ENCODE measurements at regions not wholly inside any gene's neighbourhood (a gene's known extent, or its start where the extent isn't known, plus 50 kb on each side); places are given as distances from the start of the nearest gene placed in this dataset.

DNA sequence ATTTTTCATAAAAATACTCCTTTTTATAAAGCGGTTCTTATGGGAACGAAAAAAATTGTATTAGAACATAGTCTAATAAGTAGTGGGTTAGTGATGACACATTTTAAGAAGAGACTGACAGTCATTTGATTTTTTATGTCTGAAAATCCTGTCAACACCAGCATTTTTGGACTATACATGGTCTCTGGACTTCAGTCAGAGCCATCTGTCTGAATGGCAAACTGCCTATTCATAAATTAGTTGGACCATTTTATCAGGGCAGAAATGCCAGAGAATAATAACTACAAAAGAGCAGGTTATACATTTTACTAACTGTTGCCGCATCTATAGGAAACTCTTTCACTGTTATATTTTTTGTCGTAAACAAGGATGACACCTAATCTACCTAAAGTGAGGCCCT lies 437.6 kb downstream of the ZNF804A start:
- intact Hi-C loops (cut with micrococcal nuclease) = no loop called here
- Histone ChIP-seq H3K4me3 (ENCODE audit: insufficient read depth, low read depth, low read length) (no peak overlapping the region), H3K4me1 (ENCODE audit: control insufficient read depth, insufficient read depth, low read length) (no peaks in the 10 kb centered on the region), H3K4me2 (ENCODE audit: low read depth, low read length) (no peak overlapping the region), H4K20me1 (ENCODE audit: insufficient read depth, low read length) (no peaks in the 10 kb centered on the region), H3K36me3 (ENCODE audit: control insufficient read depth, insufficient read depth, low read length) (no peaks in the 10 kb centered on the region), H4K91ac (ENCODE audit: insufficient read depth, low read depth, low read length) (no peak overlapping the region), H3K4ac (ENCODE audit: low read depth, low read length) (no peak overlapping the region), H3K9me1 (ENCODE audit: insufficient read depth, low read length) (no peaks in the 10 kb centered on the region), H3K14ac (replicated peaks; ENCODE audit: low read depth, low read length) (no peak overlapping the region), H2BK120ac (ENCODE audit: low read depth, low read length) (no peak overlapping the region), H3K23ac (ENCODE audit: low read depth, low read length) (no peak overlapping the region), H3K27me3 (ENCODE audit: control insufficient read depth, insufficient read depth, low read length) (no peaks in the 10 kb centered on the region), H2AK9ac (replicated peaks; ENCODE audit: low read depth, low read length, poor library complexity) (no peak overlapping the region), H3K27ac (ENCODE audit: insufficient read depth, low read length) (no peak overlapping the region), H2BK15ac (ENCODE audit: low read depth, low read length) (no peak overlapping the region), H3K9ac (ENCODE audit: low read depth, low read length) (no peak overlapping the region), H3K9me3 (ENCODE audit: control insufficient read depth, insufficient read depth, low read length) (no peaks in the 10 kb centered on the region), H4K8ac (ENCODE audit: low read depth in 2 of 2, low read length in 2 of 2) (no peak overlapping the region), H2BK5ac (ENCODE audit: low read depth, low read length, poor library complexity, severe bottlenecking) (no peak overlapping the region), H3K79me1 (ENCODE audit: low read depth in 1 of 2, low read length in 2 of 2) (no peaks in the 10 kb centered on the region), H4K5ac (ENCODE audit: low read depth, low read length) (no peak overlapping the region), H2BK20ac (ENCODE audit: low read depth, low read length) (no peak overlapping the region), H3K18ac (ENCODE audit: low read depth, low read length) (no peak overlapping the region), H3K56ac (ENCODE audit: extremely low read depth, insufficient read depth, low read length) (no peak overlapping the region), H2AFZ (replicated peaks; ENCODE audit: low read length, poor library complexity) (no peak overlapping the region), H2AK5ac (ENCODE audit: low read depth, low read length) (no peak overlapping the region)
- in situ Hi-C loops (cut with MboI; ENCODE audit: low sequenced_read_pairs) = no loop called here
- ATAC-seq (ENCODE audit: low read depth) = no peak
- BruUV-seq (replicated peaks) = no TSS peak
- dilution Hi-C loops (cut with HindIII; ENCODE audit: low sequenced_read_pairs, unreplicated experiment) = no loop called here
- POLR2A ChIA-PET (ENCODE audit: unreplicated experiment) = no interaction called here
- CTCF ChIA-PET = interaction anchor here (0.6 kb wide), 1 partner anchor 58 kb away, joined by 3 read pairs; no protein-coding TSS in a partner anchor
- no peak for DNase-seq
- TF ChIP-seq, protein P1, sequence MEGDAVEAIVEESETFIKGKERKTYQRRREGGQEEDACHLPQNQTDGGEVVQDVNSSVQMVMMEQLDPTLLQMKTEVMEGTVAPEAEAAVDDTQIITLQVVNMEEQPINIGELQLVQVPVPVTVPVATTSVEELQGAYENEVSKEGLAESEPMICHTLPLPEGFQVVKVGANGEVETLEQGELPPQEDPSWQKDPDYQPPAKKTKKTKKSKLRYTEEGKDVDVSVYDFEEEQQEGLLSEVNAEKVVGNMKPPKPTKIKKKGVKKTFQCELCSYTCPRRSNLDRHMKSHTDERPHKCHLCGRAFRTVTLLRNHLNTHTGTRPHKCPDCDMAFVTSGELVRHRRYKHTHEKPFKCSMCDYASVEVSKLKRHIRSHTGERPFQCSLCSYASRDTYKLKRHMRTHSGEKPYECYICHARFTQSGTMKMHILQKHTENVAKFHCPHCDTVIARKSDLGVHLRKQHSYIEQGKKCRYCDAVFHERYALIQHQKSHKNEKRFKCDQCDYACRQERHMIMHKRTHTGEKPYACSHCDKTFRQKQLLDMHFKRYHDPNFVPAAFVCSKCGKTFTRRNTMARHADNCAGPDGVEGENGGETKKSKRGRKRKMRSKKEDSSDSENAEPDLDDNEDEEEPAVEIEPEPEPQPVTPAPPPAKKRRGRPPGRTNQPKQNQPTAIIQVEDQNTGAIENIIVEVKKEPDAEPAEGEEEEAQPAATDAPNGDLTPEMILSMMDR (conservative IDR thresholded peaks at IDR 0.05; ENCODE audit: low read depth, low read length) = no peak
- no CpG with 5 or more reads among the region's 4 CpGs for WGBS, 2 experiments (ENCODE audit: extremely low coverage in 2 of 2, insufficient read length in 1 of 2)

All from IMR-90 (cell line).